CD4-positive, alpha-beta T cell treated with Interleukin-12 subunit alpha and Interleukin-12 subunit beta, for 1 hour (primary cell): ENCODE measurements at regions not wholly inside any gene's neighbourhood (a gene's known extent, or its start where the extent isn't known, plus 50 kb on each side); places are given as distances from the start of the nearest gene placed in this dataset.

Experiments used
- DNase-seq: peaks from one replicate; pipeline ENCODE4 v3.0.0-alpha.2; 2020

DNA sequence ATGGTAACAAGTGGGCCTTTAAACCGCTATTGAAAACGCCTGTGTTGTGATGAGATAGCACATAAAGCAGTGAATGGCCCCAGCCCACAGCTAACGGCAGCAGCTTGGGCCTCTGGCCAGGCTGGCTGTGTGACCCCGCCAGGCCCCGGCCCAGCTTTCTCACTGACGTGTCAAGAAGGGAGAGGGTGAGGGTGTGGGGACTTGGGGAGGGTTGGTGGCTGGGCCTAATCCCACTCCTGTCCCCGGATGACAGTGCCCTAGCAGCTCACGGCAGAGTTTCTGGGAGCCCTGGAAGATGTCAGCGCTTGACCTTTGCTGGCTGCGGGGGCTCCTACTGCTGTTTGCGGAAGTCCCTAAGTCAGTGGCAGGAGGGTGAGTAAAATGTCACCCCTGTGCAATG is 88.9 kb upstream of the SHH start:
- no peak for DNase-seq

DNA sequence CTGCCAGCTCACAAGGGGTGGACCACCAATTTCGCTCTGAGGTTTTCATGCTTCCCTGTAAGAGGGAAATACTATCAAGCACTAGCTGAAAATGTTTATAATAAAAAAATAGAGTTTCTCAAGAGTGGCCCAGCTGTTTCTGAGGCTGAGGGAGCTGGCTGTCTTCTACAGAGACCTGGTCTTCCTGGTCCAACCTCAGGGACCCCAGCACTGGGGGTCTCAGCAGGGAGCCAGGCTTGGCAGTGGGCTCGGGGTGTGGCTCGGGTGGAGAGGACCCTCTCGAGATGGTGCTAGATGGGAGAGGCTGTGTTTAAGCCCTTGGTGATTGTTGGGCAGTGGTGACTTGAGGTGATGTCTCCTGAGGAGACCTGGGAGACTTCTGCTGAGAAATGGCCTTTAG is 87.3 kb upstream of the SHH start:
- DNase-seq = no peak

DNA sequence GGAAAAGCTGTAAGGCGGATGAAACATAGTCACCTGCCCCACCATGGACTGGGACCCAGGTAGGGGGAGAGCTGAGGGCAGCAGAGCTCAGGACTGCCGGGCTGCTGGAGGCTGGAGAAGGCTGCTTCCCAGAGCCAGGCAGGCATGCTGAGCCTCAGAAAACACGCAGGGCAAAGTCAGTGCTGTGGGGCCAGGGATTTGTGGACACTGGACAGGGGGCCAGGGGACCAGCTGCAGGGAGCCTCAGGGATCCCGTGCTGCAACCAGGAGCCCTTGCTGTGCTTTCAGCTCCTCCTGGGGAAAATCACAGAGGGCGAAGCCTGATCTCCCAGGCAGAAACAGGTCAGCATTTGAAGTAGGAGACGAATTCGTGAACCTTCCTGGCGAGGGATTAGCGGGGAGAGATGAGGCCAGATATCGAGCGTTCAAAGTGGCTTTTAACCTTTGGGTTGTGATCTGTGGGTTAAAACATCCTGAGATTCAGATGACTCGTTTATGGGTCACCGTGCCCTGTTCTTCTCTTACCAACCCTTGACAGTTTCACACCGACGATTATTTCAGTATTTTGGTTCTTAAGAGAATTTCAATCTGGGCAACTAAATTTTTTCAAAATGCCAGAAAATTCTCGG is 85.6 kb upstream of the SHH start:
- no peak for DNase-seq

GRCh38 chr7:155896531-155897263 is 84.4 kb upstream of the SHH start:
- no peak for DNase-seq

DNA sequence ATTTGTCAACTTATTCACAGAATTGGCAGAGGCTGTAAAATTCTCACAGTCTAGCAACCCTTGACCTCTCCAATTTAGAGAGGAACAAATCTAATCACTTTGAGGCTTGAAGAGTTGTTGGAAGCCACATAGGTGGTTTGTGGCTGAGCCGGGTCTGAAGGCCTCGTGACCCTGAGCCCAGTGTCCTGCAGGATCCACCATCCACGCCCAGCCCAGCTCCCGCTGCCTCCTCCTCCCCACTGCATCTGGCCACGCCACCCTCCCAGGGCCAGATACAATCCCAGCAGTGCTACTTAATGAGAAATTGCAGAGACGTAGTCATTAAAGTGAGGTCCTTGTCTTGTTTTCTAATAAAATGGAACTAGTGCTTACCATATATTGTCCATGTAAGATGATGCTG is 81.4 kb upstream of the SHH start:
- no peak for DNase-seq

DNA sequence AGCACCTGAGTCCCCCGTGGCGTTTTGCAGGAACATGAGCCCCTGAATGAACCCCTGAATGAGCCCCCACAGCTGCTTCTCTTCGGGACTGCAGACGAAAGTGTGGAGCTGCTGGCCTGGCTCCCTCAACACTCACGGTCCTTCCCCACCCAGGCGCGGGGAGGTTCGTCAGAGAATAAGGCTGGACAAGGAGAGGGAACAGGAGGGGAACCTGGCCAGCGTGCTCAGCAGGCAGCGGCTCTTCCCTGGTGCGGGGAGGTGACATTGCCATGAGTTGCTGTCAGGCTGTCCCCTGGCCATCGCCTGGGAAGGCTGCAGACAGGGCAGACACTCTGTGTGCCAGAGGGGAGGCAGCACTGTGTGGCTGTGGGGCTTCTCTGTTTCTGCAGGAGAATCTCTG is 80.9 kb upstream of the SHH start:
- no peak for DNase-seq

GRCh38 chr7:155889636-155890511 is 77.6 kb upstream of the SHH start:
- no peak for DNase-seq

- no peak for DNase-seq
Measured at GRCh38 chr7:155887174-155887525, 74.9 kb upstream of the SHH start.

GRCh38 chr7:155886391-155887173 is 74.3 kb upstream of the SHH start:
- no peak for DNase-seq

DNA sequence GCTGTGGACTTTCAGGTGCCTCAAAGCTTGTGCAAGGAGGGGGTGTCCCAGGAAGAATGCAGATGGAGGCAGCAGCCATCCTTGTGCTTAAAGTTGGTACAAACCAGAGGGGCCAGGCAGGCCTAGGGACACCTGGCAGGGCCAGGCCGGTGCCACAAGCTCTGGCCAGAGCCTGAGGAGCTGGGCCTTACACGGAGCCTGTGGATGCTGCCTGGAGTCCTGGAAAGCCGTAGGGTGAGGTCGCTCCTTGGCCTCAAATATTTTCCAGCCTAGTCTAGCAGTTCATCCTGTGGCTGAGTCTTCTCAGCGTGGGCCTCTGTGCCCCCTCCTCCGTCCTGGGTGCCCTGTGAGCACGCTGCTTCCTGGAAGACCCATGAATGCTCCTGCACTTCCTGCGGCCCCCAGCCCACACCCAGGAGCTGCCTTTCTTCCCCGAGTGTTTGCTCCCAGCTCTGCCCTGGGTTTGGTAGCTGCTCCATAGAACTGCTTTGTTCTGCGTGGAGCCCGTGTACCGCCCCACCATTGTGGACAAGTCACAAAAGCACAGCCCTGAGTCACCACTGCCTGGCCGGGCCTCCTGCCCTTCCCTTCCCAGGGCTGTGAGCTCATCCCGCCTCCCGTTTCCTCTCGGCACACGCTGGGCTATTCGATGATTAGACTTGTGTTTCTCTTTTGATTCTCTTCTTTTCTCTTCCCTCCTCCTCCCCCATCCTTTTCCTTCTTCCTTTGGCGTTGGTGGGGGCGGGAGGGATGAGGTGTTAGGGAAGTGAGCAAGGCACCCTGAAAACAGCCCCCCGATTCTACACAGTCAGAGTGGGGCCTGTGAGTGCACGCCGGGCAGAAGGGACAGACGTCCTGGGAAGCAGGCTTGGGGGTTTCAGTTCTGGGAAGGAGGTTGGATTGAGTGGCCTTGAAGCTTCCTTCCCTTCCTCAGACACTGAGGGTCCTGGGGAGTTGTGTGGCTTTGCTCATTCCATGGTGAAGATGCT is 73.2 kb upstream of the SHH start:
- DNase-seq = no peak

- DNase-seq = no peak
Measured at GRCh38 chr7:155884225-155885166, 72.2 kb upstream of the SHH start.

- DNase-seq = no peak
Measured at GRCh38 chr7:155883491-155884224, 71.4 kb upstream of the SHH start.

DNA sequence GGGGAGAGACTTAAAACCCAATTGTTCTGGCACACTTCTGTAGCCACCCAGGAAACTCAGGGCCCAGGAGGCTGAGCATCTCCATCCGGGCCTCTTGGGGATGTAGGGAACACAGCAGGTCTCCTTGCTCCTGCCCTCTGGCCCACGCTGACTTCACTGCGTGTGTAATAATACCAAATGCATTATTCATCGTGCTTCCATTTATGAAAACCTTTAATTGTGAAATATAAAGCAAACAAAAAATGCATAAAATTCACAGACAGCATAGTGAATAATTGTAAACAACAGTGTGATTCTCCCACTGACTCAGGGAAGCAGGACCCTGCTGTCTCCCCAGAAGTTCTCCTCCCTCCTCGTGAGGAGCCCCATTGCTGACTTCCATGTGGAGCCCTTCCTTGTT is 70.3 kb upstream of the SHH start:
- DNase-seq = no peak

DNA sequence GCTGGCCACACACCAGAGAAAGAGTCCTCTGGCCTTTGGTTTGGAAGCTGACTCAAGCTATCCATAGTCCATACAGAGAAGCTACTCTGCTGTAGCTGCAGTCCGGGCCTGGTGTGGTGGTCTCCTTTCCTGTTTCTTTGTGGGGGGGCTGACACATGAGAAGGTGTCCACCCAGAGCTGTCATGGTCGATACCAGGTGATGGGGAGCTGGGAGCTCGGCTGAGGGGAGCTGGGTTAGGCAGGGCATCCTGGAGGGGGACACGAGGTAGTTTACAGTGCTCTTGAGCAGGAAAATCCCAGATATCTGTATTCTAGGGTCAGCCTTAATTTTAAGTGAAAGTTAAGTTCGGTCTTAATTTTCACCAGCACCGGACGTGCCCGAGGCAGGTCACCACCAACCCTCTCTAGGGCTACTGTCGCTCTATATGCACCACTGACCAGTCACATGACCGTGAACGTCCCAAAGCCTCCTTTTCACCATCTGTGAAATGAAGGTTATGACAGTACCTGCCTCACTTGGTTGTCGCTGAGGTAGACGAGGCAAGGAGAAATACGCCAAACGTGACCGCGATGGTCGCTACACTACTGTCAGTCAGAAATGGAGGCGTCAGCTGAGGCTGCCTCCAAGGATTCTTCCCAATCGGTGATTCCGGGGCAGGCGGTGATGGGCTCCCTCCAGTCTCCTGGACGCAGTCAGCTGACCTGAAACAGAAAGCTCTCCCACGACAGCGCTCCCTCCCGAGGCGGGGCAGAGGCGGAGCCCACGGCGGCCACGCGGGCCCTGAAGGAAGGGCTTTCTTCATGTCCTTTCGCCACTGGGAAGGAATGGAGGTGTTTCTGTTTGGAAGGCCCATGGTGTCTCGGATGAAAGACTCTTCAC is 69.4 kb upstream of the SHH start:
- no peak for DNase-seq

DNA sequence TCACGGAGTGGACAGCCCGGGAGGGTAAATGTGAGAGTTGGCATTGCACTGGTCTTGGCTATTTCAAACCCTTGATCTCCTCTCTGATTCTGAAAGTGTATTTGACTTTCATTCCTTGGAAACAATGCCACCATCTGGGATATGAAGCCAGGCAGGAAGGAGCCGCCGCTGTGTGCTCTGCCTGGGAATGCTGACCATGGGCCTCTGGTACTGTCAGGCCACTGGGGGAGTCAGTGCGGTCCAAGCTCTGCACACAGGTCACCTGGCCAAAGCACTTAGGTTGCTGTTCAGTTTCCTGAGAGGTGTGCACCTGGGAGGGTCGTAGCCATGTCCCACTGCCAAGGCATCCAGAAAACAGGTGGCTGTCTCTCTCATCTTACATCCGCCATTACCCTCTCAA is 68.5 kb upstream of the SHH start:
- no peak for DNase-seq

GRCh38 chr7:155879592-155879991 is 67.3 kb upstream of the SHH start:
- no peak for DNase-seq

- no peak for DNase-seq
Measured at GRCh38 chr7:155878674-155879073, 66.4 kb upstream of the SHH start.

- DNase-seq = no peak
Measured at GRCh38 chr7:155878250-155878649, 66.0 kb upstream of the SHH start.

GRCh38 chr7:155877167-155877566 is 64.9 kb upstream of the SHH start:
- DNase-seq = no peak
